ENCODE measurements at regions not wholly inside any gene's neighbourhood (a gene's known extent, or its start where the extent isn't known, plus 50 kb on each side); places are given as distances from the start of the nearest gene placed in this dataset.

GRCh38 chr7:130999926-131000325 is 265.9 kb upstream of the KLF14 start:
- DNase-seq = no peak

DNA sequence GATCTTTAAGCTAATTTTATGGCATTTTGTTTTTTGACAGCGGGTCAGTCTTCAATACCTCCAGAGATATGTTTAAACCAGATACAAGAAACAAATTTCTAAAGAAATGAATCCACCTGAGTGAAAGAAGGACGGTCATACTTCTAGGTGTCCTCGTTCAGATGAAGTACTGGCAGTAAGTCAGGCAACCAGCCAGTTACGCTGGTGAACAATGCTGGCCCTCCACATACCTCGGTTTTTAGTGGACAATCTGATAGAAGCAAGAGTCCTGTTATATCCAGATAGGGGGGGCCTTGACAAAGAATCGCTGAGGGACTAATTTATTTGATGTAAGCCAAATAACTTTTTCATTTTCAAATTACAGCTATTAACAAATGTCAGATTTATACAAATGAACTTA is 266.4 kb upstream of the KLF14 start:
- no peak for DNase-seq

DNA sequence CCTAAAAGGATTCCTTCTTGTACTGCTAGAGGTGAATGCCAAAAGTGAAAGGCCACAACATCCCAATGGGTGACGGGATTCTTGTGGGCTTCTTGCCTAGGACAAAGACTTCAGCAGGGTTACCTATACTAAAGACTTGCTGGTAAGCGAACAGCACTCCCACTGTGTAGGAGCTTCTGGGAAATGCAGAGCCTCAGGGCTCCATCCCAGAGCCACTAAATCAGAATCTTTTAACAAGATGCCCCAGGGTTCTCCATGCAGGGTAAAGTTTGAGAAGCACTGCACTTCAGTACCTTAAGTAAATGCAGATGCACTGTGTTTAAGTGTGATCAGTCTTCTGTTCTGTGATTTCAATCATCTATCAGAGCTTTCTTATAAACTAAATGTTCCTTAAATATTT is 266.9 kb upstream of the KLF14 start:
- DNase-seq = no peak

DNA sequence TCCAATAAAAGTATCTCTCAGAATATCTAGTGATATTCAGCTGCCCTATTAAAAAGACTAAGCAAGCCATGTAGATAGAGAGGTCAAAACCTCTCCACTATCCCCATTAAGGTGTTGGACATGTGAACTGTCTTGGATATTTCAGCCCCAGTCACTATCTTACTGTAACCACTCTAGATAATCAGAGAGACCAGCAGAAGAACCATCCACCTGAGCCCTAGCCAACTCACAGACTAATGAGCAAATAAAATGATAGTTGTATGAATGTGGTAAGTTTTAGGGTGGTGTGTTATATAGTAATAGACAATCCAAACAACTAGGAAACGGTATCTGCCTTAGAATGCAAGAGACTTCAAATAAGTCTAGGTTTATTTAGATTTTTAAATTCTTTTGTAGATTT is 268.6 kb upstream of the KLF14 start:
- DNase-seq = no peak

DNA sequence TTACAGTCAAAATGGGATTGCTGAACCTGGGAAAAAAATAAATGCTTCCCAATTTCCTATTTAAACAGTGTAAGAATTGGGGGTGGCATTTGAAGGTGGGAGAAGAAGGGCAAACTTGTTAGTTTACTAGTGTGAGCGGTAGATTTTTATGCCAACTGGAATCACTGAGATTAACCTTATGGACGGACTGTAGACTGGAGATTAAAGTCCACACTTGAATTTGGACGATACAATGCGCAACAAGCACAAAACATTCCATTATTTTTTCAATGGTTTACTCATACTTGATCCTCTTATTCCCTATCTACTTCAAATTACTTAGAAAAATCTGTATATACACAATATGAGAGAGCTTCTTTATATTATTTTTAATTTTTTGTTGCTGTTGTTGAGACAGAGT is 269.6 kb upstream of the KLF14 start:
- DNase-seq = no peak

- DNase-seq = peak; percentile 68
Observed at GRCh38 chr7:131004371-131004770, 270.4 kb upstream of the KLF14 start.

- DNase-seq = peak; percentile 86
Observed at GRCh38 chr7:131007439-131008330, 273.7 kb upstream of the KLF14 start.

GRCh38 chr7:131008840-131009711 is 275.1 kb upstream of the KLF14 start:
- DNase-seq = peak; percentile 55

GRCh38 chr7:131010029-131010716 is 276.2 kb upstream of the KLF14 start:
- DNase-seq = no peak

DNA sequence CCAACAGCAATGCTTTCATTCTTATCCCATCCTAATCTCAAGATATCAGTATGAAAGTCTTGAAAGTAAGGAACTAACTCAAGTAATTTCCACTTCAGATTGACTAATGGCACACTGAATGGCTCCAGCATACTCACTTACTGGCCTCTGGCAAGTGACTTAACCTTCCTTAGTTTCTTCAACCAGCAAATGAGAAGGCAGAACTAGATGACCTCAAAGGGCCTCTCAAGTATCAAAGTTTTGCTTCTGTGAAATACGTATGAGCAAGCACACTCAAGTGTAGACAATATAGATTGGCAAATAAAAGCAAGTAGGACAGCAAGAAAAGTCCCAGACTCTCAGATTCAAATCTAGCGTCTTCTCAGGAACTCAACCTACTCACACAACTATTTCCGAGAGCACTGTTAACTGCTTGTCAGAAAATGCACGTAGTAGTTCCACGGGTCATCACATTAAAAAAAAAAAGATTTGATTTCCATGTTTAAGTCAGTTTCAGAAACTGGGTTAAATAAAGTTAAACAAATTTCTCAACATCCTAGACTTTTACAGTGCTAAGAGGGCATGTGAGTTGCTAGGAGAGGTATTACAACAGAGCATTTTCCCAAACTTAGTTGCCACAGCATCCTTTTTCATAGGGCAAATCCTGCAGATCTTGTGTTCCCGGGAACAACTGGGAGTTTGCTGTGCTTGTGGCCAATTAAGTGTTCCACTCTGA is 276.9 kb upstream of the KLF14 start:
- DNase-seq = peak; percentile 93

DNA sequence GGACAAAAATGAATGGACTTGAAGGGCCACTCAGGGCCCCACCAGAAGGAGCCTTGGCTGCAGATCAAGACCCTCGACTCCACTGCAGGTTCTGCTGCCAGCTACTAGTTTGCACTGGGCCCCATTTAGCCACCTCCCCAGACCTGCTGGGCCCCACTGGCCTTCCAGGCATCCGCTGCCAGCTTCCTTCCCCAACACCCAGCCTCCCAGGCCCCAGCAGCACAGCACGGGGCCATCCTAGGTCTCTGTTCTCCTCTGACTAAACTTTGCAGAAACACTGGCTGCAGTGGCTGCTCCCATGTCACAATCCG is 277.4 kb upstream of the KLF14 start:
- DNase-seq = peak; percentile 54

DNA sequence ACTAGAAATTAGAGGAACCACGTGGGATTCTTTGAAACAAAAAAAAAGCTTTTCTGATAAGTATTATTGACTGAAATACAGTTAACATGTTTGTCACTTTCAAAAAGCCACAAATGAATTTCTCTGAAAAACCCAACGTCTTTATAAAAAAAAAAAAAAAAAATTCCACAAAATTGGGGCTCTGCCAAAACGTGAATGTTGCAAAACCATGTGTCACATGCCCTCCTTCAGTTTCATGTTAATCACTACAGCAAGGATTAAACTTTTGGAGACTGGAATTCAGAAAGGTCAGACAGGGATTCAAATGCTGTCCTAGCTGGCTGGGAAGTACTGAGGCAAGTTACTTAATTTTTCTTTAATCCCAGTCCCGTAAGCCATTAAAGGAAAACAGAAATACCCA is 278.0 kb upstream of the KLF14 start:
- peak; percentile 81 for DNase-seq

- DNase-seq = no peak
Observed at GRCh38 chr7:131012477-131013031, 278.5 kb upstream of the KLF14 start.

DNA sequence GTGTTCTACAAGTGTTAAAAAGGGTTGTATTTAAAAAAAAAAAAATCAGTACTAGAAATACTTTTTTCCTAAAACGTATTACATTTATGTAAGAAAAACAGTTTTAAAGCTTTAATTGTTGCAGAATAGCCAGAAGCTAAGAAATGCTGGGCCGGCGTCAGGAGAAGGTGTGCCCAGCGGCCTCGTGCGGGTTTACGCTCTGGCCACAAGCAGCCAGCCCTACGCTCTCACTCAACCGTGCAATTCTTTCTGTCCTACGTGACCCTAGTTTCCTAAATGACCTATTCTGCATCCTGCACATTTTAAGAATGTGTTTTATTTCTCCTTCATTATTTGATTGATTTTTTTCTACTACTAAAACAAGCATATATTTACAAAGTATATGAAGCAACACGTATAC is 279.7 kb upstream of the KLF14 start:
- no peak for DNase-seq

DNA sequence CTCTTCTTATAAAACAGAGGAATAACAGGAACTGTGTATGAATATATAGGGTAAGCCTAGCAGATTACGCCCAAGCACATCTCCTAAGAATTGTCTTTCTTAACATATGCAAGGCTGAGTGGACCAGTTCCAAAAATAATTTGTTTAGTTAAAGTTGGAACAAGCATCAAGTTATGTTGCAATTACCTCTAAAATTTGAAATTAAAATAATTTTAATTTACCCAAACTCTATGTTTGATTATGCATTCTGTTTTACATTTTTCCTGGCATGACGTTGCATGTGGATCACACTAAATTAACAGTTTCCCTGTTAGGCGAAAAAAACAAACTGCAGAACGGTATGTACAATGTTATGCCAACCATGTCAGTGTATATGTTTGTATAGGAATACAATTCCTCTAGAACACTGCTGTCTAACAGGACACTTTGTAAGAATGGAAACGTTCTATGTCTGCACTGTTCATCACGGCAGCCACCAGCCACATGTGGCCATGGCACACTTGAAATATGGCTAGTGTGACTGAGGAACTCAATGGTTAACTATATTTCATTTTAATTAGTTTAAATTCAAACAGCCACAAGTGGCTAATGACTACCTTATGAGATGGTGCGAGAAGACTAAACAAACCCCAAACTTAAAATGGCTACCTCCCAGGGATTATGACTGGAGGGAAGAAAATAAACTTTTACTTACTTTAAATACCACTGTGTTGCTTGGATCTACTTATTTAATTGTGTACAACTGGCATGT is 281.1 kb upstream of the KLF14 start:
- DNase-seq = no peak

- no peak for DNase-seq
Observed at GRCh38 chr7:131015657-131015958, 281.6 kb upstream of the KLF14 start.

GRCh38 chr7:131016230-131016629 is 282.2 kb upstream of the KLF14 start:
- DNase-seq = no peak

DNA sequence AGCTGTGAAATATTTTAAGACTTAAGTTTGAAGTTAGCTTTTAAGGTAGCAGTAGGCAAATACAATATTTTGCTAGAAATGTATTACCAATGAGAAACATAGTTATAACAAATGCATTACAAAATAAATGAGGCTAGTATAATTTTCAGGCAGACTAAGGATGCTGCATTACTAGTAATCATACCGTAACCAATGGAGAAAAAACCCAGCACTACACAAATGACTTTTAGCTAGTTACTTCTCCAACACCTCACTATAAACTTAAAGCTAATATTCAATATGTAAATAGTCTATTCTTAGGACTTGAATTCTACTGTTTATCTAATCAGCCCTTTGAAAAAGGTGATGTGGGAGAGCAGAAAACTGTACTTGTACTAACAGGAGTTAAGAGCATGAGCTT is 285.3 kb upstream of the KLF14 start:
- no peak for DNase-seq

DNA sequence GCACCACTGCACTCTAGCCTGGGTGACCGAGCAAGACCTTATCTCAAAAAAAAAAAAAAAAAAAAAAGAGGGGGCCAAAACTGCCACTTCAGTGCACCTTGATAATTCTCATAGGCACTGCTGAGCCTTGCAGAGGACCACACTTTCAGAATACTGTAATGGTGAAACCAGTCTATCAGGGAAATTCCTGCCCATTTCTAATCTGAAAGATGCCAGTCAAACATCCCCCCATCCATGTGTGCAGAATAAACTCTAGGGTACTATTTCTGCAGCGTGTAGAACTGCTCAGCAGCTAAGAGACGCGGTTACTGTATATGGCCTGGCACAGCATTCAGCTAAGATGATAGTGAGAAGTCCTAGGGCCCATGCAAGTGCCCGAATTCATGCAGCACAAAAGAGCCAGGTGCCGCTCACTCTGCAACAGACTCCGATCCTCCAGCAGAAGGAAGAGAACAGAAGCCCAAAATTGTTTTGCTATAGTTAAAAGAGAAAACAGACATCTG is 286.8 kb upstream of the KLF14 start:
- DNase-seq = no peak

DNA sequence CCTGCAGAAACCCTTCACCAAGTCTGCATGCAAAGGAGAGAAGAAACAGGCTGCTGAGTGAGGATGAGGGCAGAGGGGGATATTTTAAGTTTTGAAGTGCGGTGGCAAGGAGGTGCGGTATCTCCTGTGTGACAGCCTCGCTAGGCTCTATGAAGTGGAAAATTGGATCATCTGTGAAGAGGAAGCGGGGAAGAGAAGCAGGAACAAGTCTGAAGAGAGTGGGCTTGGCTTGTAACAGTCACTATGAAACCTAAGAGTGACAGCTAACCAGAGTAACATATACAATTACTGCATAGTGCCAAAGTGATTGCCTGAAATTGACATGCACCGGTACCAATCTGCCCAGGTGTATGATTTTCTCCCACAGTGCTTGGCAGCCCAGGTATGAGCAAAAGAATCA is 287.5 kb upstream of the KLF14 start:
- DNase-seq = peak; percentile 64

DNA sequence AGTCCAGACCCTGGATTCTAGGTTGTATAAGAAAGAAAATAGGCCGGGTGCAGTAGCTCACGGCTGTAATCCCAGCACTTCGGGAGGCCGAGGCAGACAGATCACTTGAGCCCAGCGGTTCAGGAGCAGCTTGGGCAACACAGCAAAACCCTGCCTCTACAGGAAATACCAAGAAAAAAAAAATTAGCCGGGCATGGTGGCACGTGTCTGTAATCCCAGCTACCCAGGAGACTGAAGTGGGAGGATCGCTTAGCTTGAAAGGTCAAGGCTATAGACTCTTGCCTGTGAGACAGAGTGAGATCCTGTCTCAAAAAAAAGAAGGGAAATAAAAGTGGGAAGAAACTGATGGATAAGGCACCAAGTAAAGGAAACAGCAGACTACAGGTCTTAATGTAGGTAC is 287.9 kb upstream of the KLF14 start:
- DNase-seq = peak; percentile 53
